ENCODE measurements at regions not wholly inside any gene's neighbourhood (a gene's known extent, or its start where the extent isn't known, plus 50 kb on each side); places are given as distances from the start of the nearest gene placed in this dataset.

DNA sequence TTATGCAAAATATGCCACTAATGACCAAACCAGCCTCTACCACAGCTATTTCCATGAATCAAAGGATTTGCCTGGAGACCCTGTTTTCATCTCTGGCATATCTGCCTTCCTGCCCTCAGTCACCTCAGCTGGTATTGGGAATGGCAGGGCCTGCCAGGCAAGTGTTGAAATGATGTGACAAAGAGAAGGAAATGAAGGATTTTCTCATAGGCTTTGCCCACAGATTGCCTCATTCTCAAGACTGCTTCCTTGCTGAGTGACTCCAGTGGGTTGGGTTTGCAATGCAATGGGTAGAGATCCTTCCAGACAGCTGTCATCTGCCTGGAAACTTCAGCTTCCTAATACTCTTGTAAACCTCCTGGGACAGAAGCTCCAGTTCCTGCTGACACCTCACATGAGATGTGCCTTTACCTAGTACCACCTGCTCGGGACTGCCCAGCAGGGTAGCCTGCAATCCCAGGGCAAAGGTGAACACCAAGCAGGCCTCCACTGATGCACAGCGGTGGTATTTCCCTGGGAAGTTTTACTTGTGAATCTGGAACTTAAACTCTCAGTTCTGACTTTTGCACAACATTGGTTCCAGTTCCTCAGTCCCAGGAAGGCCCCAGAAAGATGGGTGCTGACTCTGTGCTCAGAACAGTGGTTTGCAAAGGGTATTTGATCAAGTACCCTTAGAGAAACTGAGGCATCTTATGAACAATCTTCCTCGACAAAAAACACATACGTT, 64.8 kb upstream of the SLC1A1 start:
- Histone ChIP-seq H3K27ac (ENCODE audit: low read depth in 1 of 2, low read length in 1 of 2) (peak overlapping the region in 1 of 2 donors; percentile 9), H3K9me3 (ENCODE audit: control insufficient read depth in 4 of 4, insufficient read depth in 3 of 4, low read length in 3 of 4) (no peaks in the 10 kb centered on the region), H3K4me1 (ENCODE audit: control insufficient read depth in 5 of 5, insufficient read depth in 5 of 5, low read length in 5 of 5) (peaks cover 0 to 5% (median 1%) of the 10 kb centered on the region in 5 donors), H3K4me3 (no peak overlapping the region), H3K9ac (ENCODE audit: insufficient read depth in 1 of 2, low read length in 2 of 2) (no peak overlapping the region), H3K27me3 (ENCODE audit: control insufficient read depth in 3 of 3, insufficient read depth in 3 of 3, low read length in 2 of 3) (no peaks in the 10 kb centered on the region), H3K36me3 (ENCODE audit: control insufficient read depth in 4 of 4, insufficient read depth in 4 of 4, low read length in 4 of 4) (no peaks in the 10 kb centered on the region)
- TF ChIP-seq, protein P1, sequence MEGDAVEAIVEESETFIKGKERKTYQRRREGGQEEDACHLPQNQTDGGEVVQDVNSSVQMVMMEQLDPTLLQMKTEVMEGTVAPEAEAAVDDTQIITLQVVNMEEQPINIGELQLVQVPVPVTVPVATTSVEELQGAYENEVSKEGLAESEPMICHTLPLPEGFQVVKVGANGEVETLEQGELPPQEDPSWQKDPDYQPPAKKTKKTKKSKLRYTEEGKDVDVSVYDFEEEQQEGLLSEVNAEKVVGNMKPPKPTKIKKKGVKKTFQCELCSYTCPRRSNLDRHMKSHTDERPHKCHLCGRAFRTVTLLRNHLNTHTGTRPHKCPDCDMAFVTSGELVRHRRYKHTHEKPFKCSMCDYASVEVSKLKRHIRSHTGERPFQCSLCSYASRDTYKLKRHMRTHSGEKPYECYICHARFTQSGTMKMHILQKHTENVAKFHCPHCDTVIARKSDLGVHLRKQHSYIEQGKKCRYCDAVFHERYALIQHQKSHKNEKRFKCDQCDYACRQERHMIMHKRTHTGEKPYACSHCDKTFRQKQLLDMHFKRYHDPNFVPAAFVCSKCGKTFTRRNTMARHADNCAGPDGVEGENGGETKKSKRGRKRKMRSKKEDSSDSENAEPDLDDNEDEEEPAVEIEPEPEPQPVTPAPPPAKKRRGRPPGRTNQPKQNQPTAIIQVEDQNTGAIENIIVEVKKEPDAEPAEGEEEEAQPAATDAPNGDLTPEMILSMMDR (IDR thresholded peaks at IDR 0.05; ENCODE audit: control extremely low read depth, extremely low read depth): no peak
- ATAC-seq (ENCODE audit: insufficient read depth, low FRiP score) (no peak), DNase-seq (no peak)
- WGBS, 2 donors: 91 to 93% methylated on average over 4 of the region's 4 CpGs

DNA sequence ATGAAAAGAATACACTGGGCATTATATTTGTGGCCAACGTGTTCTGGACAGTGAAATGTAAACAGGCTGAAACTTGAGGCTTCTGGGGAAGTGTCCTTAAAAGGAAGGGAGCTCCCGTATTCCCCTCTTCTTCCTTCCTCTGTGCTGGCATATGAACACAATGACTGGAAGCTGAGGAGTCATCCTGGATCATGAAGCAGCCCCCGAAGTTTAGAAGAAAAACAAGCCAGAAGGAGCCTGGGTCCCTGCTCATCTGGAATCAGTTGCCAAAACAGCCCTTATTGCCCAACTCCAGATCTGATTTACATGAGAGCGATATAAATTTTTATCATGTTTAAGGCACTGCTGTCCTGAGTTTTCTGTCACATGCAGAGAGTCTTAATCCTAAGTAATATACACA, 65.4 kb upstream of the SLC1A1 start:
- Histone ChIP-seq H3K27me3 (ENCODE audit: control insufficient read depth in 3 of 3, insufficient read depth in 3 of 3, low read length in 2 of 3) (no peaks in the 10 kb centered on the region), H3K4me3 (no peak overlapping the region), H3K9me3 (ENCODE audit: control insufficient read depth in 4 of 4, insufficient read depth in 3 of 4, low read length in 3 of 4) (no peaks in the 10 kb centered on the region), H3K36me3 (ENCODE audit: control insufficient read depth in 4 of 4, insufficient read depth in 4 of 4, low read length in 4 of 4) (no peaks in the 10 kb centered on the region), H3K27ac (ENCODE audit: low read depth in 1 of 2, low read length in 1 of 2) (peak overlapping the region in 1 of 2 donors; percentile 34), H3K9ac (ENCODE audit: insufficient read depth in 1 of 2, low read length in 2 of 2) (no peak overlapping the region), H3K4me1 (ENCODE audit: control insufficient read depth in 5 of 5, insufficient read depth in 5 of 5, low read length in 5 of 5) (peaks cover 0 to 5% (median 0%) of the 10 kb centered on the region in 5 donors)
- TF ChIP-seq, protein P1 (IDR thresholded peaks at IDR 0.05; ENCODE audit: control extremely low read depth, extremely low read depth): no peak
- DNase-seq: peak in 1 of 3 donors; percentile 40
- no peak for ATAC-seq (ENCODE audit: insufficient read depth, low FRiP score)
- WGBS, 2 donors: 46 to 52% methylated on average over 4 of the region's 4 CpGs

DNA sequence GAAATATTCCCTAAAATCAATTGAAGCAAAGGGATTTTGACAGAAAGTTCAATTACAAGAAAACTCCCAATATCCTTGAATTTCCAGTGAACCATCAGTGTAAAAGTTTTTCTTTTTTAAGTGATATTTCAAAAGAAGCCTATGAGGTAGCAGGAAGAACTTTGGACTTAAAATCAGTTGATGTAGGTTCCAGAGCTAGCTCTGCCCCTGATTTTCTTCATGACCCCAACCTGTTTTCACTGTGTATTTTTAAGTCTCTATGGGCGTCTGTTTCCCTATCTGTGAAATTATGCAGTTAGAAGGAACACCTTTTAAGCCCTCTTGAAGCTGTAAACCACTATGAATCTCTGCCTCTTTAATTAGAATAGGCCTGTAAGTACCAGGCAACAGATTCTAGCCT, 66.2 kb upstream of the SLC1A1 start:
- ATAC-seq (ENCODE audit: insufficient read depth, low FRiP score) (no peak), DNase-seq (no peak)
- Histone ChIP-seq H3K36me3 (ENCODE audit: control insufficient read depth in 4 of 4, insufficient read depth in 4 of 4, low read length in 4 of 4) (no peaks in the 10 kb centered on the region), H3K9ac (ENCODE audit: insufficient read depth in 1 of 2, low read length in 2 of 2) (no peak overlapping the region), H3K9me3 (ENCODE audit: control insufficient read depth in 4 of 4, insufficient read depth in 3 of 4, low read length in 3 of 4) (no peaks in the 10 kb centered on the region), H3K4me3 (no peak overlapping the region), H3K4me1 (ENCODE audit: control insufficient read depth in 5 of 5, insufficient read depth in 5 of 5, low read length in 5 of 5) (peaks cover 0 to 5% (median 0%) of the 10 kb centered on the region in 5 donors), H3K27ac (ENCODE audit: low read depth in 1 of 2, low read length in 1 of 2) (no peak overlapping the region), H3K27me3 (ENCODE audit: control insufficient read depth in 3 of 3, insufficient read depth in 3 of 3, low read length in 2 of 3) (no peaks in the 10 kb centered on the region)
- 80 to 93% methylated on average over 1 of the region's 1 CpG for WGBS, 2 donors
- TF ChIP-seq, protein P1 (IDR thresholded peaks at IDR 0.05; ENCODE audit: control extremely low read depth, extremely low read depth): no peak
